ENCODE measurements at regions not wholly inside any gene's neighbourhood (a gene's known extent, or its start where the extent isn't known, plus 50 kb on each side); places are given as distances from the start of the nearest gene placed in this dataset.

- no peak for TF ChIP-seq CTCF (conservative IDR thresholded peaks at IDR 0.05 in 1 of 2, IDR thresholded peaks at IDR 0.05 in 1 of 2; ENCODE audit: low read depth in 1 of 2, low read length in 2 of 2)
- TF ChIP-seq EZH2 (IDR thresholded peaks at IDR 0.05; ENCODE audit: low read length, missing control alignments), result no peak
Observed at GRCh38 chr3:87375231-87375682, 98.9 kb upstream of the POU1F1 start.

Measured in fibroblast of lung (primary cell).